Stimulated activated CD8-positive, alpha-beta memory T cell treated with anti-CD3 and anti-CD28 coated beads, Interleukin-7, amount 100 ng/mL, for 1 hour (primary cell): ENCODE measurements at regions not wholly inside any gene's neighbourhood (a gene's known extent, or its start where the extent isn't known, plus 50 kb on each side); places are given as distances from the start of the nearest gene placed in this dataset.
A peak's percentile ranks its signal among the peaks of the same experiment; 100 is the strongest.
"Not testable (repeated sequence)": the region's sequence is repeated elsewhere in the genome, so short reads cannot be mapped to it uniquely, and the experiment has no call there.

Experiments used
- DNase-seq, 2 donors: peaks; one replicate each; pipeline ENCODE4 v3.0.0-alpha.2; 2020; ENCODE audit warnings: low read depth in 2 of 2

GRCh38 chr9:90140131-90140818 is 502.3 kb downstream of the DIRAS2 start:
- no peak for DNase-seq

- DNase-seq, result no peak
Observed at GRCh38 chr9:90141723-90142122, 500.9 kb downstream of the DIRAS2 start.

GRCh38 chr9:90142580-90142979 is 500.0 kb downstream of the DIRAS2 start:
- DNase-seq, result peak; percentile 14 to 46

- DNase-seq, result no peak
Observed at GRCh38 chr9:90147426-90147825, 495.2 kb downstream of the DIRAS2 start.

GRCh38 chr9:90156318-90156717 is 486.3 kb downstream of the DIRAS2 start:
- no peak for DNase-seq

- no peak for DNase-seq
Observed at GRCh38 chr9:90162326-90162725, 480.3 kb downstream of the DIRAS2 start.

GRCh38 chr9:90162819-90163218 is 479.8 kb downstream of the DIRAS2 start:
- DNase-seq, result no peak

GRCh38 chr9:90165281-90165680 is 477.3 kb downstream of the DIRAS2 start:
- no peak for DNase-seq

GRCh38 chr9:90166374-90166773 is 476.2 kb downstream of the DIRAS2 start:
- not testable (repeated sequence) for DNase-seq

GRCh38 chr9:90167914-90168313 is 474.7 kb downstream of the DIRAS2 start:
- no peak for DNase-seq

- no peak for DNase-seq
Observed at GRCh38 chr9:90169490-90169889, 473.1 kb downstream of the DIRAS2 start.

GRCh38 chr9:90173935-90174334 is 468.7 kb downstream of the DIRAS2 start:
- not testable (repeated sequence) for DNase-seq

- not testable (repeated sequence) for DNase-seq
Observed at GRCh38 chr9:90174346-90174745, 468.3 kb downstream of the DIRAS2 start.

- no peak for DNase-seq
Observed at GRCh38 chr9:90175257-90175656, 467.4 kb downstream of the DIRAS2 start.

GRCh38 chr9:90175865-90176264 is 466.8 kb downstream of the DIRAS2 start:
- DNase-seq, result no peak

GRCh38 chr9:90176901-90177300 is 465.7 kb downstream of the DIRAS2 start:
- DNase-seq, result no peak

GRCh38 chr9:90180381-90180780 is 462.2 kb downstream of the DIRAS2 start:
- DNase-seq, result no peak

GRCh38 chr9:90188656-90189055 is 454.0 kb downstream of the DIRAS2 start:
- no peak for DNase-seq

GRCh38 chr9:90189306-90189705 is 453.3 kb downstream of the DIRAS2 start:
- no peak for DNase-seq

- DNase-seq, result peak in 1 of 2 donors; percentile 24
Observed at GRCh38 chr9:90192465-90192864, 450.2 kb downstream of the DIRAS2 start.

- DNase-seq, result no peak
Observed at GRCh38 chr9:90198956-90199355, 443.7 kb downstream of the DIRAS2 start.

GRCh38 chr9:90201766-90202165 is 440.9 kb downstream of the DIRAS2 start:
- DNase-seq, result no peak

GRCh38 chr9:90204128-90204831 is 438.3 kb downstream of the DIRAS2 start:
- no peak for DNase-seq
